Gastroesophageal sphincter (tissue), 3 donors: ENCODE measurements at regions not wholly inside any gene's neighbourhood (a gene's known extent, or its start where the extent isn't known, plus 50 kb on each side); places are given as distances from the start of the nearest gene placed in this dataset.

ENCODE experiments used
- POLR2AphosphoS5 ChIP-seq: sonication (generic); formaldehyde crosslinking; IDR thresholded peaks from one replicate; pipeline ENCODE4 v1.6.1; 2017; ENCODE audit warnings: antibody characterized with exemption
- TF ChIP-seq, protein P1 (sequence below), 4 experiments: fragments of 200-600 bp in 2 of 4; fragments of 450-650 bp in 2 of 4; sonication (generic) in 1 of 4; IDR thresholded peaks; one replicate each; pipeline ENCODE4 v1.5.1; 2017 to 2019; ENCODE audit warnings: antibody characterized with exemption in 4 of 4, mild to moderate bottlenecking in 2 of 4, moderate library complexity in 2 of 4

GRCh38 chr16:63188086-63188771, 1152.0 kb upstream of the CDH8 start:
- TF ChIP-seq, protein P1, sequence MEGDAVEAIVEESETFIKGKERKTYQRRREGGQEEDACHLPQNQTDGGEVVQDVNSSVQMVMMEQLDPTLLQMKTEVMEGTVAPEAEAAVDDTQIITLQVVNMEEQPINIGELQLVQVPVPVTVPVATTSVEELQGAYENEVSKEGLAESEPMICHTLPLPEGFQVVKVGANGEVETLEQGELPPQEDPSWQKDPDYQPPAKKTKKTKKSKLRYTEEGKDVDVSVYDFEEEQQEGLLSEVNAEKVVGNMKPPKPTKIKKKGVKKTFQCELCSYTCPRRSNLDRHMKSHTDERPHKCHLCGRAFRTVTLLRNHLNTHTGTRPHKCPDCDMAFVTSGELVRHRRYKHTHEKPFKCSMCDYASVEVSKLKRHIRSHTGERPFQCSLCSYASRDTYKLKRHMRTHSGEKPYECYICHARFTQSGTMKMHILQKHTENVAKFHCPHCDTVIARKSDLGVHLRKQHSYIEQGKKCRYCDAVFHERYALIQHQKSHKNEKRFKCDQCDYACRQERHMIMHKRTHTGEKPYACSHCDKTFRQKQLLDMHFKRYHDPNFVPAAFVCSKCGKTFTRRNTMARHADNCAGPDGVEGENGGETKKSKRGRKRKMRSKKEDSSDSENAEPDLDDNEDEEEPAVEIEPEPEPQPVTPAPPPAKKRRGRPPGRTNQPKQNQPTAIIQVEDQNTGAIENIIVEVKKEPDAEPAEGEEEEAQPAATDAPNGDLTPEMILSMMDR (IDR thresholded peaks at IDR 0.05), result no peak
- no peak for TF ChIP-seq POLR2AphosphoS5
